H1 (cell line): ENCODE measurements at regions not wholly inside any gene's neighbourhood (a gene's known extent, or its start where the extent isn't known, plus 50 kb on each side); places are given as distances from the start of the nearest gene placed in this dataset.

Experiments
- ASH2L ChIP-seq: fragments of 200-600, 300-600 bp; sonication (generic); IDR thresholded peaks from one replicate; pipeline ENCODE4 v1.7.1; 2017; ENCODE audit warnings: low read length
- CREB1 ChIP-seq: IDR thresholded peaks from 2 replicates; pipeline ENCODE4 v1.6.1; 2012; ENCODE audit warnings: inconsistent platforms
- JUN ChIP-seq: IDR thresholded peaks from 2 replicates; pipeline ENCODE4 v1.6.1; 2011; ENCODE audit warnings: low read depth, mild to moderate bottlenecking, improper control_type of control experiment, low read length
- JUND ChIP-seq: IDR thresholded peaks from 2 replicates; pipeline ENCODE4 v1.6.1; 2011; ENCODE audit warnings: mild to moderate bottlenecking, improper control_type of control experiment, low read length
- PHF8 ChIP-seq: fragments of 200-600 bp; sonication (generic); conservative IDR thresholded peaks from 2 replicates; pipeline ENCODE4 v1.7.1; 2012; ENCODE audit warnings: low read depth, mild to moderate bottlenecking, inconsistent platforms, low read length, moderate library complexity
- POU5F1 ChIP-seq: IDR thresholded peaks from 2 replicates; pipeline ENCODE4 v1.6.1; 2011; ENCODE audit warnings: low read depth, mild to moderate bottlenecking, low read length, moderate library complexity
- RAD21 ChIP-seq, 2 experiments: IDR thresholded peaks in 1 of 2; conservative IDR thresholded peaks in 1 of 2; 2 replicates each; pipeline ENCODE4 v1.6.1; 2011; ENCODE audit warnings: low read depth in 2 of 2, low read length in 2 of 2, improper control_type of control experiment in 1 of 2, inconsistent platforms in 1 of 2, mild to moderate bottlenecking in 1 of 2, moderate library complexity in 1 of 2
- SUZ12 ChIP-seq: fragments of 200-600 bp; sonication (generic); IDR thresholded peaks from 2 replicates; pipeline ENCODE4 v1.6.1; 2012; ENCODE audit warnings: mild to moderate bottlenecking, inconsistent platforms, low read length, moderate library complexity, mixed read lengths
- TF ChIP-seq, protein P1 (sequence below), 3 experiments: IDR thresholded peaks; 1 replicate in 2 of 3; 2 replicates in 1 of 3; pipeline versions ENCODE4 v1.5.1 to v1.6.1; 2011; ENCODE audit warnings: low read length in 3 of 3, mild to moderate bottlenecking in 3 of 3, inconsistent platforms in 2 of 3, low read depth in 1 of 3, moderate library complexity in 1 of 3; ENCODE audit not compliant: insufficient read depth in 1 of 3; ENCODE audit errors: control extremely low read depth in 1 of 3

- TF ChIP-seq ASH2L (no peak), JUND (no peak), RAD21 (IDR thresholded peaks at IDR 0.05 in 1 of 2, conservative IDR thresholded peaks at IDR 0.05 in 1 of 2; ENCODE audit: low read depth in 2 of 2, low read length in 2 of 2) (no peak), SUZ12 (no peak), POU5F1 (no peak), JUN (no peak), PHF8 (no peak), CREB1 (no peak)
- TF ChIP-seq, protein P1, sequence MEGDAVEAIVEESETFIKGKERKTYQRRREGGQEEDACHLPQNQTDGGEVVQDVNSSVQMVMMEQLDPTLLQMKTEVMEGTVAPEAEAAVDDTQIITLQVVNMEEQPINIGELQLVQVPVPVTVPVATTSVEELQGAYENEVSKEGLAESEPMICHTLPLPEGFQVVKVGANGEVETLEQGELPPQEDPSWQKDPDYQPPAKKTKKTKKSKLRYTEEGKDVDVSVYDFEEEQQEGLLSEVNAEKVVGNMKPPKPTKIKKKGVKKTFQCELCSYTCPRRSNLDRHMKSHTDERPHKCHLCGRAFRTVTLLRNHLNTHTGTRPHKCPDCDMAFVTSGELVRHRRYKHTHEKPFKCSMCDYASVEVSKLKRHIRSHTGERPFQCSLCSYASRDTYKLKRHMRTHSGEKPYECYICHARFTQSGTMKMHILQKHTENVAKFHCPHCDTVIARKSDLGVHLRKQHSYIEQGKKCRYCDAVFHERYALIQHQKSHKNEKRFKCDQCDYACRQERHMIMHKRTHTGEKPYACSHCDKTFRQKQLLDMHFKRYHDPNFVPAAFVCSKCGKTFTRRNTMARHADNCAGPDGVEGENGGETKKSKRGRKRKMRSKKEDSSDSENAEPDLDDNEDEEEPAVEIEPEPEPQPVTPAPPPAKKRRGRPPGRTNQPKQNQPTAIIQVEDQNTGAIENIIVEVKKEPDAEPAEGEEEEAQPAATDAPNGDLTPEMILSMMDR (IDR thresholded peaks at IDR 0.05; ENCODE audit: control extremely low read depth in 1 of 3, insufficient read depth in 1 of 3, low read depth in 1 of 3, low read length in 3 of 3), result no peak
These were observed 226.2 kb upstream of the KLF4 start for GRCh38 chr9:107715740-107716139.
